ENCODE measurements at regions not wholly inside any gene's neighbourhood (a gene's known extent, or its start where the extent isn't known, plus 50 kb on each side); places are given as distances from the start of the nearest gene placed in this dataset.

DNA sequence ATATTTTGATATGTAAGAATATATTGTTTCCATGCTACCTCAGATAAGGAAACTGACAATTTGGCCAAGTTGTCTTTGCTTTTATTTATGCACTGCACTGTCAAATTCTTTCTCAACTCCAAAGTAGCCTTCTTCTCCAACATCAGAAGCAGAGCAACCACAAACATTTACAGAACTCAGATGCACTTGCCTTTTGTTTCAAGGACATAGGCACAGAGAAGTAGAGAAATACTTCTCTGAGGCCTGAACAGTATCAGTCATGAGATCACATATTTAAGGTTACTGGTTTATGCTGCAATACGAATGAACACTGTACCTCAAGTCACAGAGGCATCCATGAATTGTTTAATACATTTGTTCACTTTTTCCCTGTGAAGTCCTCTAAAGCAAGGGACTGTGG lies 606.1 kb upstream of the SLIT2 start:
- Histone ChIP-seq H3K4me3 (no peak overlapping the region), H3K36me3 (no peaks in the 10 kb centered on the region), H3K27me3 (ENCODE audit: low read depth) (no peaks in the 10 kb centered on the region), H3K9me3 (no peaks in the 10 kb centered on the region), H3K4me1 (no peaks in the 10 kb centered on the region), H3K27ac (no peak overlapping the region)
- intact Hi-C loops (cut with DNase I), result no loop called here
- ATAC-seq, result no peak
- TF ChIP-seq, protein P1, sequence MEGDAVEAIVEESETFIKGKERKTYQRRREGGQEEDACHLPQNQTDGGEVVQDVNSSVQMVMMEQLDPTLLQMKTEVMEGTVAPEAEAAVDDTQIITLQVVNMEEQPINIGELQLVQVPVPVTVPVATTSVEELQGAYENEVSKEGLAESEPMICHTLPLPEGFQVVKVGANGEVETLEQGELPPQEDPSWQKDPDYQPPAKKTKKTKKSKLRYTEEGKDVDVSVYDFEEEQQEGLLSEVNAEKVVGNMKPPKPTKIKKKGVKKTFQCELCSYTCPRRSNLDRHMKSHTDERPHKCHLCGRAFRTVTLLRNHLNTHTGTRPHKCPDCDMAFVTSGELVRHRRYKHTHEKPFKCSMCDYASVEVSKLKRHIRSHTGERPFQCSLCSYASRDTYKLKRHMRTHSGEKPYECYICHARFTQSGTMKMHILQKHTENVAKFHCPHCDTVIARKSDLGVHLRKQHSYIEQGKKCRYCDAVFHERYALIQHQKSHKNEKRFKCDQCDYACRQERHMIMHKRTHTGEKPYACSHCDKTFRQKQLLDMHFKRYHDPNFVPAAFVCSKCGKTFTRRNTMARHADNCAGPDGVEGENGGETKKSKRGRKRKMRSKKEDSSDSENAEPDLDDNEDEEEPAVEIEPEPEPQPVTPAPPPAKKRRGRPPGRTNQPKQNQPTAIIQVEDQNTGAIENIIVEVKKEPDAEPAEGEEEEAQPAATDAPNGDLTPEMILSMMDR (IDR thresholded peaks at IDR 0.05), result no peak
- DNase-seq, result no peak

DNA sequence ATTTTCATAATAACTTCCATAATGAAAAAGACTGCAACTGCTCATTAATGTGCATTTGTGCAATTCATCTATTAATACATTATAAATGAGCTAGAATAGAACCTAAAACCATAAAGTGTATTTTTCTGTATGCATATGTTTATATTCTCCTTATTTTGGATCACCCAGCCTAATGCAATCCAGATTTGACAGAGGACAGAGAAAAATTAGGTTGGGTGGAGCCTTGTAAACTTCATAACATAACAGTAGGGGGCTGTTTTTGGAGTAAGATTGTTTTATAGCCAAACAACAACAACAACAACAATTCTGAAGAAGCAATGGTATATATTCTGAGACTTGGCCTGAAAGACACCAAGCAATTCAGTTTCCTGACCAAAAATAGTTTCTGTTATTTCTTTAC lies 615.3 kb upstream of the SLIT2 start:
- ATAC-seq (no peak), DNase-seq (no peak)
- Histone ChIP-seq H3K36me3 (no peaks in the 10 kb centered on the region), H3K4me3 (no peak overlapping the region), H3K27me3 (ENCODE audit: low read depth) (no peaks in the 10 kb centered on the region), H3K27ac (no peak overlapping the region), H3K9me3 (peaks cover 4% of the 10 kb centered on the region), H3K4me1 (no peaks in the 10 kb centered on the region)
- TF ChIP-seq, protein P1 (IDR thresholded peaks at IDR 0.05), result no peak
- intact Hi-C loops (cut with DNase I), result no loop called here

DNA sequence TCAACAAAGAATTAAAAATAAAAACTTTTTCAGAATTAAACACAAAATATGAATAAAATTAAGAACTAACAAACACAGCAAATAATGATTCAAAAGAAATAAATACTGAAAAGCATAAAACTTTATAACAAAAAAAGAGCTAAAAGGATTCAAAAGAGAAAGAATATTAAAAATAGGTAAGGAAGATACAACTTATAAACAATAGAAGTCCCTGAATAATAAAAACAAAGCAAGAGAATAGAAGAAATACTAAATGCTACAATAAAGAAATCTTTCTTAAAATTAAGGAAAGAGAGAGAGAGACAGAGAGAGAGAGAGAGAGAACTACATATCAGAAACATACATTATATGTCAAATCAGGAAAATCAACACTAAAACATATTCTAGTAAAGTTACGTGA lies 619.9 kb upstream of the SLIT2 start:
- H3K27me3 ChIP-seq (ENCODE audit: low read depth), result no peaks in the 10 kb centered on the region
- no peaks in the 10 kb centered on the region for H3K36me3 ChIP-seq
- peaks cover 4% of the 10 kb centered on the region for H3K9me3 ChIP-seq
- ATAC-seq, result no peak
- H3K4me3 ChIP-seq, result no peak overlapping the region
- no peaks in the 10 kb centered on the region for H3K4me1 ChIP-seq
- TF ChIP-seq, protein P1 (IDR thresholded peaks at IDR 0.05), result no peak
- intact Hi-C loops (cut with DNase I), result no loop called here
- H3K27ac ChIP-seq, result no peak overlapping the region
- DNase-seq, result no peak

DNA sequence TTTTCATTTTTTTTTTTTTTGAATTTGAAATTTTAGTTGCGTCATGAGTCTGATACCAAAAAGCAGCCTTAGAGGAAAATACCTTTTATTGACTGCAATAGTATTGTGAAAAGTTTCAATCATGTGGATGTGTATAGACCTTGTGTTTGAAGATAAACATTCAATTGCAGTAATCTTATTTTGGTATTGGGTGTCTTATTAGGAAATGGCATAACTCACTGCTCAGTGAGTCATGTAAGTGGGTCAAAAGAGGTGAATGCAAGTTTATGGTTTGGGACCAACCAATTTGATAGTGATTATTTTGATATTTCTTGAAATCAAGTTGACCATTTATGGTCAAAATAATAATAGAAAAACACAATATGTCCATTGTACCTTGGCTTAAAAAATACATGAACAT lies 627.8 kb upstream of the SLIT2 start:
- intact Hi-C loops (cut with DNase I), result no loop called here
- H3K4me3 ChIP-seq, result no peak overlapping the region

DNA sequence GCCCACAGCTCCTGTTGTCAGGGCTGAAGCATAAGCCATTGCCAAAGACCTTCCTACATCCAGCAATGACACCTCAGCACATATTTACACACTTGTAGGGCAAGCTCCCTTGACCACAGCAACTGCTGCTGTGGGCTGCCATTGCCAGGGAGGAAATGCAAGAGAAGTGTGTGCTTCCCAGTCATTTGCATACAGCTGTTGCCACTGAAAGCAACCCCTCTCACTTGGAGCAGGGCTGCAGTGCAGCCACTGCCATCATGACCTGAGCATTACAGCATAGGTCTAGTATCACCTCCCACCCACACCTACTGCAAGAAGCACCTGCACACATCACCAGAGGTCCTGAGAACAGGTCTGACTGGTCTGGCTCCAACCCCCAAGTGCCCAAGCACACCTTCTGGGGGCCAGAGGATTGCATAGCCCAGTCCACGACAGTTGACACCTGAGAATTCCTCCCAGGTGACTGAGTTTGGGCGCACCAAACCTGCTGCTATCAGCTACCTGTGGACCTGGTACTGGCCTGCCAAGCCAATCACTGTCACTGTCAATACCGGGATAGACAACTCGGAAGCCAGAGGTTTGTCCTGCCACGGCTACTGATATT lies 636.5 kb upstream of the SLIT2 start:
- H3K27me3 ChIP-seq (ENCODE audit: low read depth), result no peaks in the 10 kb centered on the region
- no peaks in the 10 kb centered on the region for H3K36me3 ChIP-seq
- H3K4me1 ChIP-seq, result no peaks in the 10 kb centered on the region
- DNase-seq (no peak), ATAC-seq (no peak)
- H3K27ac ChIP-seq, result no peak overlapping the region
- TF ChIP-seq, protein P1 (IDR thresholded peaks at IDR 0.05), result no peak
- intact Hi-C loops (cut with DNase I), result no loop called here
- H3K9me3 ChIP-seq, result peaks cover 13% of the 10 kb centered on the region
- no peak overlapping the region for H3K4me3 ChIP-seq

More for the DNA sequence above, 627.8 kb upstream of the SLIT2 start:
- H3K4me1 ChIP-seq, result no peaks in the 10 kb centered on the region
- H3K36me3 ChIP-seq, result no peaks in the 10 kb centered on the region
- H3K27ac ChIP-seq, result no peak overlapping the region
- no peak for DNase-seq
- H3K9me3 ChIP-seq, result no peaks in the 10 kb centered on the region
- no peaks in the 10 kb centered on the region for H3K27me3 ChIP-seq (ENCODE audit: low read depth)
- TF ChIP-seq, protein P1 (IDR thresholded peaks at IDR 0.05), result no peak
- ATAC-seq, result no peak

Data from lower lobe of right lung (tissue), 2 donors.